IMR-90 (cell line): ENCODE measurements at regions not wholly inside any gene's neighbourhood (a gene's known extent, or its start where the extent isn't known, plus 50 kb on each side); places are given as distances from the start of the nearest gene placed in this dataset.

Experiments used
- ATAC-seq: fragments of 200-7000 bp; cut with Tn5 transposase; 2 replicates; pipeline ENCODE4 v1.9.1; 2020; ENCODE audit warnings: low read depth, mild to moderate bottlenecking, moderate library complexity
- BruUV-seq: library from RNA; stranded (reverse); fragments of 400-500 nt; replicated peaks from 2 replicates; lab custom pipeline; 2021; lab: Mats Ljungman, UMichigan
- CTCF ChIA-PET: fragments of 300-600 bp; formaldehyde crosslinking; extraction: SDS; loops from one replicate; lab custom pipeline; 2021; ENCODE audit warnings: antibody characterized with exemption; lab: Yijun Ruan, JAX
- POLR2A ChIA-PET: fragments of 300-600 bp; sonication (Branson Sonifier 250); formaldehyde crosslinking; loops from one replicate; lab custom pipeline; 2022; ENCODE audit warnings: antibody characterized with exemption; ENCODE audit not compliant: unreplicated experiment; lab: Charles Lee
- DNase-seq: peaks from one replicate; pipeline ENCODE4 v3.0.0; 2013
- H2AFZ ChIP-seq: replicated peaks from 2 replicates; pipeline ENCODE3; 2013; ENCODE audit warnings: low read length, mild to moderate bottlenecking; ENCODE audit not compliant: poor library complexity
- H2AK5ac ChIP-seq: 2 replicates; pipeline ENCODE4 v1.6.1; 2013; ENCODE audit warnings: low read depth, low read length, inconsistent platforms
- H2AK9ac ChIP-seq: replicated peaks from 2 replicates; pipeline ENCODE3; 2013; ENCODE audit warnings: mild to moderate bottlenecking, low read depth, low read length, moderate library complexity; ENCODE audit not compliant: poor library complexity
- H2BK120ac ChIP-seq: 2 replicates; pipeline ENCODE4 v1.6.1; 2013; ENCODE audit warnings: low read depth, low read length, inconsistent platforms
- H2BK15ac ChIP-seq: 3 replicates; pipeline ENCODE4 v1.6.1; 2013; ENCODE audit warnings: low read depth, low read length, inconsistent platforms
- H2BK20ac ChIP-seq: 2 replicates; pipeline ENCODE4 v1.6.1; 2013; ENCODE audit warnings: low read depth, mild to moderate bottlenecking, inconsistent platforms, low read length, moderate library complexity
- H2BK5ac ChIP-seq: 2 replicates; pipeline ENCODE4 v1.6.1; 2013; ENCODE audit warnings: mild to moderate bottlenecking, low read depth, low read length, inconsistent platforms; ENCODE audit not compliant: poor library complexity, severe bottlenecking
- H3K14ac ChIP-seq: replicated peaks from 2 replicates; pipeline ENCODE4 v1.6.1; 2013; ENCODE audit warnings: low read depth, low read length, inconsistent platforms
- H3K18ac ChIP-seq: 2 replicates; pipeline ENCODE4 v1.6.1; 2013; ENCODE audit warnings: low read depth, low read length, control low read depth
- H3K23ac ChIP-seq: 2 replicates; pipeline ENCODE4 v1.6.1; 2013; ENCODE audit warnings: low read depth, low read length, inconsistent platforms
- H3K27ac ChIP-seq: 2 replicates; pipeline ENCODE4 v1.5.1; 2013; ENCODE audit warnings: mild to moderate bottlenecking, control low read depth, low read length; ENCODE audit not compliant: insufficient read depth
- H3K27me3 ChIP-seq: 2 replicates; pipeline ENCODE4 v1.6.1; 2013; ENCODE audit warnings: low read length; ENCODE audit not compliant: control insufficient read depth, insufficient read depth
- H3K36me3 ChIP-seq: 2 replicates; pipeline ENCODE4 v1.6.1; 2013; ENCODE audit warnings: low read length, mixed read lengths; ENCODE audit not compliant: control insufficient read depth, insufficient read depth
- H3K4ac ChIP-seq: 2 replicates; pipeline ENCODE4 v1.6.1; 2013; ENCODE audit warnings: low read depth, low read length, inconsistent platforms
- H3K4me1 ChIP-seq: 2 replicates; pipeline ENCODE4 v1.6.1; 2013; ENCODE audit warnings: low read length, mixed read lengths; ENCODE audit not compliant: control insufficient read depth, insufficient read depth
- H3K4me2 ChIP-seq: 2 replicates; pipeline ENCODE4 v1.6.1; 2013; ENCODE audit warnings: low read depth, mild to moderate bottlenecking, control low read depth, low read length, moderate library complexity
- H3K4me3 ChIP-seq: 2 replicates; pipeline ENCODE4 v1.5.1; 2013; ENCODE audit warnings: low read depth, mild to moderate bottlenecking, control low read depth, low read length, moderate library complexity; ENCODE audit not compliant: insufficient read depth
- H3K56ac ChIP-seq: 2 replicates; pipeline ENCODE4 v1.6.1; 2013; ENCODE audit warnings: low read length, inconsistent platforms; ENCODE audit not compliant: insufficient read depth; ENCODE audit errors: extremely low read depth
- H3K79me1 ChIP-seq, 2 experiments: 2 replicates each; pipeline ENCODE4 v1.6.1; 2013; ENCODE audit warnings: low read length in 2 of 2, inconsistent platforms in 1 of 2, low read depth in 1 of 2
- H3K9ac ChIP-seq: 2 replicates; pipeline ENCODE4 v1.6.1; 2013; ENCODE audit warnings: low read depth, low read length, control low read depth
- H3K9me1 ChIP-seq: 2 replicates; pipeline ENCODE4 v1.6.1; 2013; ENCODE audit warnings: low read length, inconsistent platforms; ENCODE audit not compliant: insufficient read depth
- H3K9me3 ChIP-seq: 2 replicates; pipeline ENCODE4 v1.6.1; 2013; ENCODE audit warnings: low read length; ENCODE audit not compliant: control insufficient read depth, insufficient read depth
- H4K20me1 ChIP-seq: 2 replicates; pipeline ENCODE4 v1.6.1; 2013; ENCODE audit warnings: low read length, inconsistent platforms; ENCODE audit not compliant: insufficient read depth
- H4K5ac ChIP-seq: 2 replicates; pipeline ENCODE4 v1.6.1; 2013; ENCODE audit warnings: mild to moderate bottlenecking, low read depth, low read length, control low read depth
- H4K8ac ChIP-seq, 2 experiments: 2 replicates each; pipeline ENCODE4 v1.6.1; 2013; ENCODE audit warnings: low read depth in 2 of 2, low read length in 2 of 2, control low read depth in 1 of 2, inconsistent platforms in 1 of 2
- H4K91ac ChIP-seq: 2 replicates; pipeline ENCODE4 v1.6.1; 2013; ENCODE audit warnings: low read depth, low read length, inconsistent platforms; ENCODE audit not compliant: insufficient read depth
- BHLHE40 ChIP-seq: fragments of 150-350 bp; IDR thresholded peaks from 2 replicates; pipeline ENCODE4 v1.6.1; 2016; ENCODE audit warnings: mild to moderate bottlenecking, low read depth, low read length
- FOS ChIP-seq: fragments of 150-350 bp; IDR thresholded peaks from 2 replicates; pipeline ENCODE4 v1.6.1; 2016; ENCODE audit warnings: low read depth, low read length
- MAFK ChIP-seq: IDR thresholded peaks from 2 replicates; pipeline ENCODE4 v1.6.1; 2012; ENCODE audit warnings: low read depth, low read length, improper control_type of control experiment
- MXI1 ChIP-seq: IDR thresholded peaks from 2 replicates; pipeline ENCODE4 v1.6.1; 2012; ENCODE audit warnings: low read depth, mild to moderate bottlenecking, low read length, moderate library complexity, borderline replicate concordance
- SMC3 ChIP-seq: fragments of 150-350 bp; IDR thresholded peaks from 2 replicates; pipeline ENCODE4 v1.6.1; 2016; ENCODE audit warnings: low read depth, mild to moderate bottlenecking, antibody characterized with exemption, low read length, moderate library complexity
- dilution Hi-C: fragments of 300-500 bp; cut with HindIII; formaldehyde crosslinking; loops from one replicate; pipeline ENCODE4 v1.14.3; 2018; ENCODE audit warnings: low sequenced_read_pairs; ENCODE audit not compliant: unreplicated experiment
- in situ Hi-C: fragments of 300-500 bp; cut with MboI; formaldehyde crosslinking; loops from 3 replicates; pipeline ENCODE4 v1.14.3; 2019; ENCODE audit warnings: low sequenced_read_pairs, inconsistent platforms, mixed read lengths
- intact Hi-C: fragments of 100-400 bp; cut with micrococcal nuclease; formaldehyde crosslinking; loops from 2 replicates; pipeline ENCODE4 v1.10.0; 2022

GRCh38 chr12:90254796-90255195 lies 546.2 kb upstream of the ATP2B1 start:
- H3K4me3 ChIP-seq: no peak overlapping the region
- H3K18ac ChIP-seq: no peak overlapping the region
- H3K79me1 ChIP-seq: no peaks in the 10 kb centered on the region
- no peak overlapping the region for H2BK15ac ChIP-seq
- H4K5ac ChIP-seq: no peak overlapping the region
- ChIA-PET POLR2A (no interaction called here), CTCF (interaction anchor here (0.6 kb wide), 1 partner anchor 56 kb away, joined by 4 read pairs; no protein-coding TSS in a partner anchor)
- H3K4me1 ChIP-seq: no peaks in the 10 kb centered on the region; the same call in 1 of the 2 replicates
- H3K27ac ChIP-seq: no peak overlapping the region
- BruUV-seq: no TSS peak
- no peak for DNase-seq
- no peaks in the 10 kb centered on the region for H4K20me1 ChIP-seq
- no peaks in the 10 kb centered on the region for H3K9me3 ChIP-seq
- H3K23ac ChIP-seq: no peak overlapping the region
- H3K4ac ChIP-seq: no peak overlapping the region
- H2AFZ ChIP-seq: no peak overlapping the region
- no peak overlapping the region for H2BK20ac ChIP-seq
- no peaks in the 10 kb centered on the region for H3K9me1 ChIP-seq
- no peak overlapping the region for H3K56ac ChIP-seq
- H3K9ac ChIP-seq: no peak overlapping the region
- TF ChIP-seq FOS: no peak
- TF ChIP-seq SMC3: no peak
- no peak for TF ChIP-seq MXI1
- no peak for TF ChIP-seq BHLHE40
- TF ChIP-seq MAFK: no peak
- in situ Hi-C loops (no loop called here), intact Hi-C loops (loop anchor here (5.0 kb wide), 2 partner anchors 547 to 712 kb away; partner anchors contain the start of gene ATP2B1), dilution Hi-C loops (no loop called here)
- no peak overlapping the region for H4K8ac ChIP-seq
- H4K91ac ChIP-seq: no peak overlapping the region
- H3K14ac ChIP-seq: no peak overlapping the region
- no peaks in the 10 kb centered on the region for H3K36me3 ChIP-seq
- no peaks in the 10 kb centered on the region for H3K27me3 ChIP-seq
- H2AK9ac ChIP-seq: no peak overlapping the region
- H3K4me2 ChIP-seq: no peak overlapping the region
- no peak overlapping the region for H2AK5ac ChIP-seq
- no peak overlapping the region for H2BK120ac ChIP-seq
- H2BK5ac ChIP-seq: no peak overlapping the region
- ATAC-seq: no peak
